OCI-LY1 (cell line): ENCODE measurements at regions not wholly inside any gene's neighbourhood (a gene's known extent, or its start where the extent isn't known, plus 50 kb on each side); places are given as distances from the start of the nearest gene placed in this dataset.
"Not testable (repeated sequence)": the region's sequence is repeated elsewhere in the genome, so short reads cannot be mapped to it uniquely, and the experiment has no call there.

Experiments used
- H2AFZ ChIP-seq: fragments of 200-600 bp; sonication (generic), shearing (Covaris generic); 2 replicates; pipeline ENCODE4 v1.6.0; 2014; ENCODE audit warnings: antibody characterized with exemption, mild to moderate bottlenecking, low read length
- H3F3A ChIP-seq: fragments of 200-600 bp; sonication (generic), shearing (Covaris generic); 2 replicates; pipeline ENCODE4 v1.6.0; 2014; ENCODE audit warnings: mild to moderate bottlenecking, antibody characterized with exemption, low read length, moderate library complexity; ENCODE audit not compliant: insufficient read depth
- H3K27ac ChIP-seq: fragments of 200-600 bp; sonication (generic); 2 replicates; pipeline ENCODE4 v1.5.1; 2014; ENCODE audit warnings: low read length, mixed run types, mild to moderate bottlenecking, low read depth; ENCODE audit not compliant: poor library complexity, severe bottlenecking
- H3K27me3 ChIP-seq: fragments of 200-600 bp; sonication (generic); 2 replicates; pipeline ENCODE4 v1.6.0; 2014; ENCODE audit warnings: antibody characterized with exemption, mild to moderate bottlenecking, low read length, moderate library complexity; ENCODE audit not compliant: insufficient read depth
- H3K36me3 ChIP-seq: fragments of 200-600 bp; sonication (generic); 2 replicates; pipeline ENCODE4 v1.6.1; 2014; ENCODE audit warnings: mild to moderate bottlenecking, antibody characterized with exemption, low read length, moderate library complexity, mixed read lengths; ENCODE audit not compliant: insufficient read depth
- H3K4me1 ChIP-seq: fragments of 200-600 bp; sonication (generic); 2 replicates; pipeline ENCODE4 v1.5.1; 2014; ENCODE audit warnings: mild to moderate bottlenecking, low read length, moderate library complexity; ENCODE audit not compliant: insufficient read depth, severe bottlenecking
- H3K4me2 ChIP-seq: fragments of 200-600 bp; sonication (generic), shearing (Covaris generic); 2 replicates; pipeline ENCODE4 v1.6.1; 2014; ENCODE audit warnings: low read length
- H3K4me3 ChIP-seq: fragments of 200-600 bp; sonication (generic); 2 replicates; pipeline ENCODE4 v1.5.1; 2014; ENCODE audit warnings: low read length, low read depth, mild to moderate bottlenecking, mixed read lengths; ENCODE audit not compliant: poor library complexity, severe bottlenecking
- H3K79me2 ChIP-seq: fragments of 200-600 bp; shearing (Covaris generic); 2 replicates; pipeline ENCODE4 v1.6.1; 2016; ENCODE audit warnings: mixed run types, low read length, mixed read lengths; ENCODE audit not compliant: insufficient read depth
- H3K9ac ChIP-seq: fragments of 200-600 bp; sonication (generic), shearing (Covaris generic); 2 replicates; pipeline ENCODE4 v1.6.1; 2014; ENCODE audit warnings: mild to moderate bottlenecking, low read length, mixed read lengths
- H3K9me2 ChIP-seq: fragments of 200-600 bp; sonication (generic), shearing (Covaris generic); 2 replicates; pipeline ENCODE4 v1.6.1; 2014; ENCODE audit warnings: low read depth, mild to moderate bottlenecking, low read length, mixed read lengths
- H3K9me3 ChIP-seq: fragments of 200-600 bp; shearing (Covaris generic); 2 replicates; pipeline ENCODE4 v1.6.1; 2014; ENCODE audit warnings: low read length, mixed read lengths
- H4K20me1 ChIP-seq: fragments of 200-600 bp; sonication (generic), shearing (Covaris generic); 2 replicates; pipeline ENCODE4 v1.6.0; 2016; ENCODE audit warnings: mild to moderate bottlenecking, low read length; ENCODE audit not compliant: insufficient read depth
- CTCF ChIP-seq: fragments of 200-600 bp; sonication (generic), shearing (Covaris generic); IDR thresholded peaks from 2 replicates; pipeline ENCODE4 v1.5.1; 2017; ENCODE audit warnings: mild to moderate bottlenecking, antibody characterized with exemption, low read length, moderate library complexity, mixed read lengths
- EZH2 ChIP-seq: fragments of 200-600 bp; sonication (generic), shearing (Covaris generic); IDR thresholded peaks from 2 replicates; pipeline ENCODE4 v1.8.0; 2017; ENCODE audit warnings: borderline replicate concordance, mixed run types, mild to moderate bottlenecking, antibody characterized with exemption, low read length, moderate library complexity, mixed read lengths

- H3K79me2 ChIP-seq = no peaks in the 10 kb centered on the region
- no peak for TF ChIP-seq EZH2
- no peak for TF ChIP-seq CTCF
- H3K4me1 ChIP-seq = no peaks in the 10 kb centered on the region
- no peaks in the 10 kb centered on the region for H3K9me3 ChIP-seq
- no peak overlapping the region for H3K9ac ChIP-seq
- no peak overlapping the region for H3K4me3 ChIP-seq
- H3K27me3 ChIP-seq = no peaks in the 10 kb centered on the region
- H4K20me1 ChIP-seq = no peaks in the 10 kb centered on the region
- H3K27ac ChIP-seq = no peak overlapping the region
- no peaks in the 10 kb centered on the region for H3K36me3 ChIP-seq
- no peak overlapping the region for H3K4me2 ChIP-seq
- H2AFZ ChIP-seq = no peak overlapping the region
- no peaks in the 10 kb centered on the region for H3K9me2 ChIP-seq
- H3F3A ChIP-seq = no peaks in the 10 kb centered on the region
These were observed 318.8 kb upstream of the TMEFF2 start for GRCh38 chr2:192513575-192513974.

- not testable (repeated sequence) for H2AFZ ChIP-seq, H3K9me3 ChIP-seq, H3K9me2 ChIP-seq, H3K9ac ChIP-seq, H3K36me3 ChIP-seq, H3F3A ChIP-seq, H3K27me3 ChIP-seq, H3K79me2 ChIP-seq, H3K4me1 ChIP-seq, H3K4me2 ChIP-seq, H3K27ac ChIP-seq, H3K4me3 ChIP-seq, H4K20me1 ChIP-seq
These were observed 313.2 kb upstream of the TMEFF2 start for GRCh38 chr2:192507836-192508450.

- H3K4me1 ChIP-seq = no peaks in the 10 kb centered on the region
- H3K27ac ChIP-seq = no peak overlapping the region
These were observed 305.9 kb upstream of the TMEFF2 start for GRCh38 chr2:192500550-192501200.

More at GRCh38 chr2:192500550-192501200, 305.9 kb upstream of the TMEFF2 start:
- no peak overlapping the region for H2AFZ ChIP-seq
- H3F3A ChIP-seq = no peaks in the 10 kb centered on the region
- H3K79me2 ChIP-seq = no peaks in the 10 kb centered on the region
- no peak overlapping the region for H3K9ac ChIP-seq
- H3K9me2 ChIP-seq = no peaks in the 10 kb centered on the region
- no peaks in the 10 kb centered on the region for H3K36me3 ChIP-seq
- no peaks in the 10 kb centered on the region for H3K9me3 ChIP-seq
- H4K20me1 ChIP-seq = no peaks in the 10 kb centered on the region
- TF ChIP-seq CTCF (no peak), EZH2 (no peak)
- H3K27me3 ChIP-seq = no peaks in the 10 kb centered on the region
- no peak overlapping the region for H3K4me3 ChIP-seq
- no peak overlapping the region for H3K4me2 ChIP-seq
